Fibroblast of skin of right biceps (primary cell): ENCODE measurements at regions not wholly inside any gene's neighbourhood (a gene's known extent, or its start where the extent isn't known, plus 50 kb on each side); places are given as distances from the start of the nearest gene placed in this dataset.

Source experiments
- DNase-seq: peaks from one replicate; pipeline ENCODE4 v3.0.0-alpha.2; 2013

DNA sequence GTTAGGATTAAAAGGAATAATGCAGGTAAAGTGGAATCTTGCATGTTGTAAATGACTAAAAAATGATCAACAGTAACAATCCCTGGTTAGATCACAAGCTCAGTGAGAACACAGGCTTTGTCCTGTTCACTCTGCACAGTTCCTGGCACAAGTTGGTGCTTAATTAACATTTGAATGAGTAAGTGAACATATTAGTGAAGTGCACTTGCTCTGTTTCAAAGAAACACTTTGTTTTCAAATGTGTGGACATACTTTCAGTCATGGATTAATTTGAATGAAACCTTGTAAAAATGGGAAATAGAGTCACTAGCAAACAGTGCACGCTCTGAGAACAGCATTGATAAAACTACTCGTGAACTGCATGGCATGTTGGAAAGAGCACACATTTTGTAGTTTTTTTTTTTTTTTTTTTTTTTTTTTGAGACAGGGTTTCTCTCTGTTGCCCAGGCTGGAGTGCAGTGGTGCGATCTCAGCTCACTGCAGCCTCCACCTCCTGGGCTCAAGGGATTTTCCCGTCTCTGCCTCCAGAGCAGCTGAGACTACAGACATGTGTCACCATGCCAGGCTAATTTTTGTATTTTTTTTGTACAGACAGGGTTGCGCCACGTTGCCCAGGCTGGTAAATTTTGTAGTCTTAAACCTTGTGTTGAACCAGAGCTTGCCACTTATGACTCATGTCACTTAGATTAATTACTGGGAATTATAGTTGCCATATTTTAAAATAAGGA lies 159.9 kb downstream of the LURAP1L start:
- no peak for DNase-seq

DNA sequence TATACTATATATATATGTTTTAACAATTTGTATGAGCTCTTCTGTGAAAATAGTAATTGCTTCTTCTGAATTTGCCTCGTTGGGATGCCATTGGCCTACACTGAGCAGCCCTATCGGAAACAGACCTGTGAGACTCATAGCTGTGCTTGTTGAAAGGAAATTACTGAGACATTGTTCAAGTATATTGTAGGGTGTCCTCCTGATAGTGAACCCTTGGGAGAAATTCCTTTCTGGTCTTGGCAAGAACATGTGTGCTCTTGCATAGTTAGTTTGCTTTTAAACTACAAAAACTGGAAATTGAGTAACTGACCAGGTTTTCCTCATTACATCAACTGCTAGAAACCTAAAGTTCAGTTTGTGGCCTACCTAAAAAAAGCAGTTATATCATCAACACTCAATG lies 160.9 kb downstream of the LURAP1L start:
- DNase-seq, result peak; percentile 71

DNA sequence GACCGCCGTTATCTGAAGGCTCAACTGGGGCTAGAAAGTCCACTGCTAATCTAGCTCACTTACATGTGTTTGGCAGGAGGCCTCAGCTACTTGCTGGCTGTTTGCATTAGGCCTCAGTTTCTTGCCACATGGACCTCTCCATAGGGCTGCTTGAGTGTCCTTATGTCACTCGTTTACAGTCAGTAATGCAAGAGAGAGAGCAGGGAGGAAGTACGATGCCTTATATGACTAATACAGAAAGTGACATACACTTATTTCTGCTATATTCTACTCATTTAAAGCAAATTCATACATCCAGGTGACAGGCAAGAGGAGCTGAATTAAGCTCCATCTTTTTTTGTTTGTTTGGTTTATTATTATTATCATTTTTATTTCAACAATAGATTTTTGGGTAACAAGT lies 179.6 kb downstream of the LURAP1L start:
- no peak for DNase-seq

DNA sequence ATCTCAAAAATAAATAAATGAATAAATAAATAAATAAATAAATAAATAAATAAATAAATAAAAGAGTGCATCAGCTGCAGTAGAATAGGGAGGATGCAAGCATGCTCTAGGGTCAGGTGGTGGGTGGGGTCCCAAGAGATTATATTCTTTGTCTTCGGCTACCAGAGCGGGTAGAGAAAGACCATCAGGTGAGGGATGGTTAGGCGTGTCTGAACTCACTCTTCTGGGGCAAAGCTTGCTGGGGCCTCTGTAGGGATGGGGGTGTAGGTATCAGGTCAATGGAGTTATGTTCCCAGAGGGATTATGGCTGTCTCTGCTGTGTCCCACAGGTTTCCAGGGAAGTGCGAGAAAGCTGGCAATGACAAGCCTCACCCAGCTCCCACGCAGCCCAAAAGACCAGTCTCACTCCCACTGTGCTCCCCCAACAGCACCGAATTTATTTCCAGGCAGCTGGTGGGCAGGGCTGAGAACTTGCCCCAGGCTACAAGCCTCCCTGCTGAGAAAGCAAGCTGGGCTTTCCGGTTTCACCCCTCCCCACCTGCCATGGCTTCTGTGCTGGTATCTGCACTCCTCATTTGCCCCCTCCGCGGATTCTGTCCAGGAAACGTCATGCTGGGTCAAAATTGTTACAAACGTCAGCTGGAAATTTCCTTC lies 180.8 kb downstream of the LURAP1L start:
- DNase-seq, result no peak

DNA sequence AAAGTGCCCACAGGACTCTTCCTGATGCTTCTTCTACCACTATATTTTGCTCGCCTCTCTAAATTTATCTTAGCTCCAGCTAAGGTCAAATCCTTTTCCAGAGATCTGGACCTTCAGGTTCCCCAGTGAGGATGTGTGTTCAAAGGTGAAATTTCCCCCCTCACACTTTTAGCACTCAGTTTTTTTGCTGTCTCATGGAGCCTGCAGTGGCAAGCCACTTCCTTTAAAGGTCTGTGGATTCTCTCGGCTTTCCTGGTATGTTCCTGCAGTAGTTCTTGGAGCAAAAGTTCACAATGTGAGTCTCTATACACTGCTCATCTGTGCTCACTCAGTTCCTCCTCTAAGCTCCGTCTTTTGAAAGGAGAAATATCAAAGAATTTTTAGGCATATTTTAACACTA lies 181.4 kb downstream of the LURAP1L start:
- DNase-seq, result peak; percentile 22

DNA sequence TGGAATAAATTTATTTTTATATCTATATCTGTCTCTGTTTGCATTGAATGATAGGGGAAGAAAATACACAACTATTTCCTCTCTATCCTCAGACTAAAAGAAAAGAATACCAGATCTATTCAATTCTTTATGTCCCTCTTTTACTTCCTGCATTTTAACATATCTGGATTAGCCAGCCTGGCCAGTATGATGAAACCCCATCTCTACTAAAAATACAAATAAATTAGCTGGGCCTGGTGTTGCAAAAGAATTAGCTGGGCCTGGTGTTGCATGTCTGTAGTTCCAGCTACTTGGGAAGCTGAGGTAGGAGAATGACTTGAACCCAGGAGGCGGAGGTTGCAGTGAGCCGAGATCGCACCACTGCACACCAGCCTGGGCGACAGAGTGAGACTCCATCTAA lies 182.0 kb downstream of the LURAP1L start:
- no peak for DNase-seq

DNA sequence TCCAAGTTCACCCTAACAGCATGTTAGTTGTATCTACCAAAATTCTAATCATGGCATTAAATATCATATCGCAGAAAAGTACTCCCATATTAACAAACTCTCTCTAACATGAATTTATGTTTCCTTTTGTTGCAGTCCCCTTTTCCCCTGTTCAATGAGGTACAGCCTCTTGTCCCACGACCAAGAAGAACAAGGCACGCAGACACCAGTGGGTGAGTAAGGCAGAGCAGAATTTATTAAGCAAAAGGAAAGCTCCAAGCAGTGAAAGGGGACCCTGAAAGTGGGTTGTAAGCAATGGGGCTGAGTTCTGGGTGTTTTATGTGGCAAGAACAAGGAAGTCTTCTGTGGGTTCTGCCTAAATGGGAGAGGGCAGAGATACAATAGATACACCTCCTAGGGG lies 183.5 kb downstream of the LURAP1L start:
- DNase-seq, result no peak

DNA sequence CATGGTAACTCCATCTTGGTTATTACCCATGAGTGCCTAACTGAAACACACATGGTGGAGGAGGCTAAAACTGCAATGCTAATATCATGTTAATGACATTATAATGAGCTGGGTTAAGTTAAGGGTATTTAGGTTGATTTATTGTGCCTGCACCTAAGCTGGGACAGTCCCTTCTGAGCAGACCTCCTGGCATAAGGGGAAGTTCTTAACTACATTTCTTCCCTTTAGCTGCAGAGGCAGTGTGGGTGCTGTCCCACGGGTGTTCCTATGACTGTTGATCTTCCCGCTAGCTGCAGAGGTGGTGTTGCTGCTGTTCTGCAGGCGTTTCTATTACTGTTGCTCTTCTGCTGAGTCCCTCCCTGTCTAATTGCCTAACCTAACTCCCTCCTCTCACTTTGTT lies 183.9 kb downstream of the LURAP1L start:
- DNase-seq, result no peak

DNA sequence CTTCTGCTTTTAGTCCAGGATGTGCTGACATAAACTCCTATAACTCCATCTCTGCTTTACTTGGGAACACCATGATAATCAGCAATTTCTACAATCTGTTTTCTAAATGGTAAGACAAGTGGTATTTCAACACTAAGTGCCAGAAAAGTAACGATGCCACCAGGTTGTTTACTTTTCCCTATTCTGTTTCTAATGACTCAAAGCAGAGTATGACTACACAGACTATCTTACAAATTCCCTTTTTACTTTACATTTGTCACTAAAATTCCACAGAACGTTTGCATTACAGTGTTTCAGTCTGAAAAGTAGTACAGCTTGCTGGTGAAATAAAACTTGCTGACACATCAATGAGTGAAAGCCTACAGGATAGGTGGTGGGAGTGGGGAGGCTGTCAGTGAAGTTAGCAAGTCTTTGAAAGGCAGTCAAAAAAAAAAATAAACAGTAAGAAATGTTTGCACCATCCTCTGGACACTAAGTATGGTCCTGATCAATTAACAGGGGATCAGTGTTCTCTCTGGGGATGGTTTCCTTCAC lies 186.5 kb downstream of the LURAP1L start:
- peak; percentile 13 for DNase-seq

DNA sequence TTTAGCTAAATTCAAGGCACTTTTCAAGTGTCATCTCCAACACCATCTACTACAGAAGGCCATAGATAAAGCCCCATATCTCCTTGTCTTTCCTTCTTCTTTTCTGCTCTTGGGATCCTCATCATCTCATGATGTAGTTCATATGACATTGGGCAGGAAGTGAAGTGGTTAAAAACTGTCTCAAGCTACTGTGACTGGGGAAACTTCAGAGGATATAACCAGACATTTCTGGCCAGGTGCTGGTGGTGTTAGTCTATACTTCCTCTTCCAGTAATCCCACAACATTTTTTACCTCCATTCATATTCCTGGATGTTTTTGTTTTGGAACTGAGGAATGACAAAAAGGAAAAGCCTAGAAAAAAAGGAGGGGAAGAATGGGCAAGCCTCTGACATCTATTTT lies 188.7 kb downstream of the LURAP1L start:
- no peak for DNase-seq

DNA sequence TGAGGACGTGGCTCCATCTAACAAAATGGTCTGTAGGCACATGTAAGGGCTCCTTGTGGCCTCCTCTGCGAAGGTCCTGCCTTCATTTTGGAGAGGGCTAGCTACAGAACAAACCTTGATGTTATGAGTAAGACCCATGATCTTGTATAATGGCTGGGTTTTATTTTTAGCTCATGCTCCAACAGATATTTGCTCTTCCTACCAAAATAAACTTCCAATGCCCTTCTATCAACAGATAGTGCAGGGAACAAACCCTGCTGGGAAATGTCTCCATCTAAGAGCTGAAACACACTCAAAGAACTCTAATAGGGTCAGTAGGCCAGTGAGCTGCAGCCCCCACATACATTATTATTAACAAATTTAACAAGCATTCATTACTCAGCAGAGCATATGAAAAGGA lies 189.5 kb downstream of the LURAP1L start:
- DNase-seq, result no peak

DNA sequence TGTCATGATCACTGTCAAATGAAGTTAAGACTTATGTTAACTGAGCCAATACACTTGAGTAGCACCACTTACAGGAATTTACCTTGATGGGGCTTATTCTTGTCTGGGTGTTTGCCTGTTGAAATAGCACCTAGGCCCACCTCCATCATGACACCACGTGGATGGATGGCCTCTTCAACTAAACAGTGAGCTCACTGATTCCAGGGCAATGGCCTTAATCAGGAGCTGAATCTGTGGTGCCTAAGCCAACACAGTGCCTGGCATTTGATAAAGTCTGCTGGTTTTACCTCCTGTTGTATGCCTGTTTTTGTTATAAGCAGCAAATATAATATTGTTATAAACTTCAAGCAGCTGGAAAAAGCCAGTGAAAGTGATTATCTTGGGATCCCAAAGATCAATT lies 190.5 kb downstream of the LURAP1L start:
- no peak for DNase-seq

DNA sequence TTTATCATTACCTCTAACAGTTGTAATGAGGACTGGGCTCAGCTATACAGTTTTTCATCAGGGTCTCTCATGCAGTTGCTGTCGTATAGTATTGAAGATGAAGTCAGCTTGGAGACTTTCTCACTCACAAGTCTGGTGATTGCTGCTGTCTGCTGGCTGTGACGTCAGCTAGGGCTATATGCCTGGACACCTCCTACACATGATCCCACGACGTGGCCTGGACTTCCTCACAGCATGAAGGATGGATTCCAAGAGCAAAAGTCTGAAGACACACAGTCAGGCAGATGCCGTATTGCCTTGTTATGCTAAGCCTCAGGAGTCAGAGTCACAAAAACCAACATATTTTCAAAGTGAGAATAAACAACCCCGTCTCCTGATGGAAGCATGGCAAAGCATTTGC lies 193.3 kb downstream of the LURAP1L start:
- DNase-seq, result no peak

DNA sequence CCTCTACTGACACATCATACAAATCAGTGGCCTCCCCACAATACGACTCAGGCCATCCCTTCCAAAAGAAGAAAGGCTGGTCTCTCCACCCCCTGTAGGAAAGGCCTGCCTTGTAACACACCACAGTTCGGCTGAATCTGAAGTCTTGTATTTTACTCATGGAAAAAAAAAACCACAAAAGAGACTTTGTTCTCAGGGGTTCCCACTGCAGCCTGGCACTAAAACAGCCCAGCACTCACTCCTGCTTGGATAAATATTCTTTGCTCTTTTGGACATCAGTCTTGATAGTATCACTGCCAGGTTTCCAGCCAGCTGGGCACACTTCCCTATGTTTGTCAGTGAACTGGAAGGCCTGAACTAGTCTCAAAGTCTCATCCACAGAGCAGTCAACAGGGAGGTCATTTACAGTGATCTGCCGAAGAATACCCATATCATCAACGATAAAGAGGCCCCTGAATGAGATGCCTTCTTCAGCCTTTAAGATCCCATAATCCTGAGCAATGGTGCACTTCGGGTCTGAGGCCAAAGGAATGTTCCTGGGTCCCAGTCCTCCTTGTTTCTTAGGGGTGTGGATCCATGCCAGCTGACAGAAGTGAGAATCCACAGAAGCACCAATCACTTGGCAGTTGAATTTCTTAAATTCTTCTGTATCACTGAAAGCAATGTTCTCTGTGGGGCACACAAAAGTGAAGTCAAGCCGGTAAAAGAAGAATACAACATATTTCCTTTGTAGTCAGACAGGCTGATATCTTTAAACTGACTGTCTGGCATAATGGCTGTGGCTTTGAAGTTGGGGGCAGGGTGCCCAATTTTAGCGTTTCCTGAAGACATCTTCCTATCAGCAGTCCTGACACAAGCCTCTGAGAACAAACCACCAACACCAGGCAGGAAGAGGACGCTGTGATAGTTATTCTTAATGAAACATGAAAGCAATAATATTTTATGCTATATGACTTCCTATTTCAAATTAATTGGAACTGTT lies 198.1 kb downstream of the LURAP1L start:
- no peak for DNase-seq

DNA sequence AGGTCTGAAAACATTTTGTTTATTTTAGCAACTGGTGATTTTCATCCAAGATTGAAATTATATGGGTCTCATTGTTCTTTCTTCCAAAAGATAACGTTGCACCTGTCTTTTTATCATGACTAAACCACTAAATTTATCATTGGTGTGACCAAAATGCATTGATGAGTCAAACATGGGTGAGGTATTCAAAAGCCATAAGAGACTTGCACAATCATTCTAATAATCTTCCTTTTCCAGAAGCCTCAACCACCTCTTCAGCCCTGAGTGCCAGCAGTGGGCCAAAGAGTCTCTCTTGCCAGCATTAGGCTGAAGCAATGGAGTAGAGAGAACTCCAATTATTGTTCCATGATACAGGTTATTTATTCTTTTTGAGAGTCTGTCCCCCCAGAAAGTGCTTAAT lies 198.9 kb downstream of the LURAP1L start:
- no peak for DNase-seq

DNA sequence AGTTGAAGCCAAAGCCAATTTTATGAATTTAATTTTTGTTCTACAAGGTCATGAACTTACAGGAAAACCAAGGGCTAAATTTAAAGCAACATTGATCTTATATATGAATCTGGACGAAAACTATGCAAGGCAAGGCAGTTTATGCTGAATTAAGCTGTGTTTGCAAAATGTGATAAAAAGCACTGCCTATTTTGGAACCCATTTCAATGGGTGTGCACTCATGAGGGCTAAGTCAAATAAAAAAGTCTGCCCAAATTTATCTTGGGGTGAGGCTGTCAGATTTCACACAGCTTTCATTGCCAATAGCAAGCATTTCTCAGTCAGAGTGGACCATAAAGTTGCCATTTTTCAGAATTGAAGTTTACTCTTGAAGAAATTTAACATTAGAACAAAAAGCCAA lies 199.9 kb downstream of the LURAP1L start:
- no peak for DNase-seq

DNA sequence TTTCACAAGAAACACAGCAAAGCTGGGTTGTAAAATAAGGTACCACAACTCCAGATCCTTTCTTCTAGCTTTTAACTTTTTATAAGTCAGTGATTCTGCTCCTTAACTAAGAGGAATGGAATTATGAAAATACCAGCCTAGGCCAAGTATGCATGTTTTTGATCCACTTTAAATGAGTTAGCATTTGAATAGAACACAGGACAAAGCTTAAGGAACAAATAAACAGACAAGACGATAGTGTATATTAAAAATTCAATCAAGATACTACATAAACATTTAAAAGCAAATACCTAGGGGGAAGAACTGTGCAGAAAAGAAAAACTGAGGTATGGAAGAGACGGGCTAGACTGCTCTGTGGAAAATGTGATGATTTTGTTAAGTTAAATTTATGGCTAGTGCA lies 200.7 kb downstream of the LURAP1L start:
- DNase-seq, result no peak

DNA sequence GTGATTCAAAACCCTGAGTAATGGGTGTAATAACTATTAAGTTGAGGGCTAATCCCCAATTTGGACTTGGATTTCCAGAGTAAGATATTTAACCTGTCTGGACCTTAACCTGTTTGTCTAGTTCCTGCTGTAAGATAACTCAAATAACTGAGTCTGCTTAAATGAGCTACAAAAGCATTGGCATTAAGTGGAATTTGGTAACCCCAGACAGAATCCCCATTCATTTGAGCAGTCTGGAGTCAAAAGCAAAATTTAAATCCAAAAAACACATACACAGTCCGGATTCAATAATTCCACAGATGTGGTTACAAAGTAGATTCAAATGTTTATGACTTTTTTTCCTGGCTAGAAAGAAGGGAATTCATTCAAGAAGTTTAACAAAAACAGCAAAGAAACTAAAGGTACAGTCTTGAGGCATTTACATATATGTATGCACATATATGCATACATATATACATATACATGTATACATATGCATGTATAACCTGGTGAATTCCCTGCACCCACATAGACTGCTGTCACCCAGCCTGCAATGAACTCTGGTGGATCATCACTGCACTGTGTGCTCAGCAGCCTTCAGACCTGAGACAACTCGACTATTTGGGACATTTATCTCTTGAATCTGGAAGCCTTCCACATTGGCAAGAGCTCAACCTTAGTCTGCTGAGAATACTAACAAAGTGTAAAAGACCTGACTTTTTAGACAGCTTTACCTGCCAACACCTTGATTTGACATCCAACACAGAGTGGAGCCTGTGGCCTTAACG lies 205.4 kb downstream of the LURAP1L start:
- no peak for DNase-seq

DNA sequence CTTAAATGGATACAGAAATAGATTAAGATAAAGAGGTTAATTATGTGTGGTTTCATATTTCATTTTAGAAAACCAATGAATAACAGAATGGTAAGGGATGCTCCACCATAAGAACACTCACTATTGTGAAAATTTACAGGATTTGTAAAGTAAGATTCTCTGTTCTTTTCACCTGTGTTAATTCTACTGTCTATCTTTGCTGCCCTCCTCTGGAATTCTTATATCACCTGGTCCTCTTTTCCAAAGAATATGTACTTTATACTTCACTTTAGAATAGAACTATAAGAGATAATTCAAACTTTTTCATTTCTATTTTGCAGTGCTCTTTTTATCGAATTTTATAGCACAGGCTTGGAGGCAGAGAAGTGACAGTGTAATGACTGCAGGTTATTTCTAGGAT lies 213.4 kb downstream of the LURAP1L start:
- DNase-seq, result no peak

DNA sequence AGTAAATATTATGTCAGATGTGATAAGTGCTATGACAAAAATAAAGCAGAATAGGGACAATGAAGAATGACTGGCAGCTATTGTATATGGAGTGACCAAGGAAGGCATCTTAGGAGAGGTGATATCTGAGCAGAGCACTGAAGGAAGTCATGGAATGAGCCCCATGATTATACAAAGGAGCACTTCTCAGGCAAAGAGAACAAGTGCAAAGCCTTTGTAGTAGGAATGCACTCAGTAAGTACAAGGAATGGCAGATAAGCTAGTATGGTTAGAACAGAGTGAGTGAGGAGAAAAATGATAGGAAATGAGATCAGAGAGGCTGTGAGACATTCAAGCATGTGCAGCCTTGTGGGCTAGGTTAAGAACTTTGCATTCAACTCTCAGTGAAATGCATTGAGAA lies 214.8 kb downstream of the LURAP1L start:
- no peak for DNase-seq

DNA sequence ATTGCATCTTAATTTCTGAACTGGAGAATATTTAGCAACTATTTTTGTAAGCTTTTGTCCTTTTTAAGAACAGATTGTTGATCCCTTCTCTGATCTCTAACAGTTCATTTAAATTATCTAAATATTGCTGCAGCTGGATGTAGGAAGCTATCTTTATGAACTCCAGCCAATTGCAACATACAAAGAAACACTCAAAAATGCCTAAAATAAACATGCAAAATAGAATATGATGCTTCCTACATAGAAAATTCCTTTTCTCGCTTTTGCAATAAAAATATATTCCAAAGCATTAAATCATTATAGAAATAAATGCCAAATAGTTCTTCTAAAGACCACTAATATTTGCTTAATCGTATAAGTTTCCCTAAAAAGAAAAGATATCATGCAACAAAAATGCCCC lies 218.6 kb downstream of the LURAP1L start:
- no peak for DNase-seq

DNA sequence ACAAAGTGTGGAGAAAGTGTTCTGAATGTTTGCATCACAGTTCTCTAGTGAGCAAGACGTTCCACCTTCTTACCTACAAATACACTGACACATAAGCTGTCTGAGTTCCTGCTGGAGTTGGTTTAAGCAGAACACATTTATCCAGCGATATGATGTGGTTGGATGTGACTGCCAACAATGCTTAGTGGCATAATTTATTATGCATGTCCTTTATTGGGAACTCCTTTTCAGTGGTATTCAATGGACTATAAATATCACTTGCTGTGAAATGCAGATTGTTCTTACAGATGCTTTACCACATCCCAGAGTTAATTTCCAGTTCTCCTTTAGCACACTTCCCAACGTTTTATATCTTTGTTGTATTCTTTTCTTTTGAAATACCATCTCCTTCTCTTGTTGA lies 222.2 kb downstream of the LURAP1L start:
- no peak for DNase-seq
